ENCODE measurements at regions not wholly inside any gene's neighbourhood (a gene's known extent, or its start where the extent isn't known, plus 50 kb on each side); places are given as distances from the start of the nearest gene placed in this dataset.

DNA sequence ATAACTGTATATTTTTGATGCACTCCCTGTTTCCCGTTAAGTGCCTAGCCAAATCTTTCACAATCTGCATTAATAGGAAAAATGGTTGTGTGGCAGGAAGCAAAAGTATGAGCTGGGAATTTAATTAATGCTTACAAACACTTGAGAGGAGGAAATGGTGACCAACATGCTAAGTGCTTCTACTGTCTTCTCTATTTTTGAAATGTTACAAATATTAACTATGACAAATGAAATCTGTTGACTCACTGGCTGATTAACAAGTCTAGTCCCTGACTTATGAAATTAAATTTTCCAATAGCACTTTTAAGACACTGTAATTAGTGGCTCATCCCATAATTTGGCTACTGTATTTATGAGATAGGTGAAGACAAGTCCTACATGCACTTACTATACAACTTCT is 446.9 kb upstream of the DPPA4 start:
- no peak for DNase-seq (ENCODE audit: low spot score)
- CTCF ChIA-PET (ENCODE audit: unreplicated experiment) = no interaction called here
- H3K79me2 ChIP-seq (ENCODE audit: insufficient read depth, low read depth, low read length) = no peaks in the 10 kb centered on the region
- POLR2A ChIA-PET = no interaction called here
- no peak overlapping the region for H3K4me2 ChIP-seq (ENCODE audit: low read length)
- no peak overlapping the region for H2AFZ ChIP-seq (ENCODE audit: low read length)
- H3K36me3 ChIP-seq (ENCODE audit: insufficient read depth, low read length) = no peaks in the 10 kb centered on the region
- H4K20me1 ChIP-seq (ENCODE audit: insufficient read depth, low read length) = no peaks in the 10 kb centered on the region
- TF ChIP-seq, protein P1, sequence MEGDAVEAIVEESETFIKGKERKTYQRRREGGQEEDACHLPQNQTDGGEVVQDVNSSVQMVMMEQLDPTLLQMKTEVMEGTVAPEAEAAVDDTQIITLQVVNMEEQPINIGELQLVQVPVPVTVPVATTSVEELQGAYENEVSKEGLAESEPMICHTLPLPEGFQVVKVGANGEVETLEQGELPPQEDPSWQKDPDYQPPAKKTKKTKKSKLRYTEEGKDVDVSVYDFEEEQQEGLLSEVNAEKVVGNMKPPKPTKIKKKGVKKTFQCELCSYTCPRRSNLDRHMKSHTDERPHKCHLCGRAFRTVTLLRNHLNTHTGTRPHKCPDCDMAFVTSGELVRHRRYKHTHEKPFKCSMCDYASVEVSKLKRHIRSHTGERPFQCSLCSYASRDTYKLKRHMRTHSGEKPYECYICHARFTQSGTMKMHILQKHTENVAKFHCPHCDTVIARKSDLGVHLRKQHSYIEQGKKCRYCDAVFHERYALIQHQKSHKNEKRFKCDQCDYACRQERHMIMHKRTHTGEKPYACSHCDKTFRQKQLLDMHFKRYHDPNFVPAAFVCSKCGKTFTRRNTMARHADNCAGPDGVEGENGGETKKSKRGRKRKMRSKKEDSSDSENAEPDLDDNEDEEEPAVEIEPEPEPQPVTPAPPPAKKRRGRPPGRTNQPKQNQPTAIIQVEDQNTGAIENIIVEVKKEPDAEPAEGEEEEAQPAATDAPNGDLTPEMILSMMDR (conservative IDR thresholded peaks at IDR 0.05; ENCODE audit: low read length) = no peak
- TF ChIP-seq EZH2phosphoT487 (IDR thresholded peaks at IDR 0.05; ENCODE audit: borderline replicate concordance, low read depth, low read length) = no peak
- H3K27ac ChIP-seq (ENCODE audit: low read depth, low read length, poor library complexity, severe bottlenecking) = no peak overlapping the region
- H3K9me2 ChIP-seq (ENCODE audit: insufficient read depth, low read length) = no peaks in the 10 kb centered on the region
- intact Hi-C loops (cut with micrococcal nuclease; ENCODE audit: unreplicated experiment) = no loop called here
- no peaks in the 10 kb centered on the region for H3K4me1 ChIP-seq (ENCODE audit: insufficient read depth, low read length, poor library complexity, severe bottlenecking)
- no peaks in the 10 kb centered on the region for H3K9me3 ChIP-seq (ENCODE audit: low read length)
- H3K4me3 ChIP-seq (ENCODE audit: low read depth, low read length, poor library complexity, severe bottlenecking) = no peak overlapping the region
- BruUV-seq (replicated peaks) = no TSS peak

DNA sequence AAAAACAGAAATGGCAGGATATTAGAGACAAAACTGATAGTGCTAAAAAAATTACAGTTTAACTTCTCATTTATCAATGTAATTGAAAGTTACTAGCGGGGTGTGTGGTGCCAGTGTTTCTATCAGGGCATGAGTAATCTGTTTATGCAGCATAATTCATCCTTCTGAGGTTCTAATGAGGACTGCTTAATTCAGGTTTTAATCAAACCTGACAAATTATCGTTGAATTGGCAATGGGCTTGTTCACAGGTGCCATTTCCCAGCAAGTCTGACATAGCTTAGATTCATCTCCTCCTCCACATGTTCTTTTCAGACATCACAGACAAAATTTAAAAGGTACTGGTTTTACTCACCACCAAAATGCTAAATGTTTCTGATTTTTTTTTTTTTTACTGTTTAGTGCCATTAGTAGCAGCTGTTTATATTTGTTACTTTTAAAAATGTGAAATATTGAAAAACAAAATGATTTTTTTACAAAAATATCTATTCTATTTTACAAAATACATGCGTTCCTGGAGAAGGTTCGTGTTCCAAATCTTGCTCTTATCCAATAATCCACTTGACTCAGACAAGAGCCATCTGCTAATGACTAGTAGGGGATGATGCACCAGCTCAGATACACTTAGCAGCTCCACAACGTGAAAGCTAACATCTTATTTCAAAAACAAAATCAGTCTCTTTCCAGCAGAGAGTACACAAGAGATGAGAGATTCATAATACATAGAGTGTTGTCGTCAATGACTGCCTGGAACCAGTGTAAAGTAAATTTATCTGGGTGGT is 447.7 kb upstream of the DPPA4 start:
- no peak for DNase-seq (ENCODE audit: low spot score)
- Histone ChIP-seq H4K20me1 (ENCODE audit: insufficient read depth, low read length) (no peaks in the 10 kb centered on the region), H3K9me3 (ENCODE audit: low read length) (no peaks in the 10 kb centered on the region), H3K36me3 (ENCODE audit: insufficient read depth, low read length) (no peaks in the 10 kb centered on the region), H3K4me1 (ENCODE audit: insufficient read depth, low read length, poor library complexity, severe bottlenecking) (no peaks in the 10 kb centered on the region), H3K4me3 (ENCODE audit: low read depth, low read length, poor library complexity, severe bottlenecking) (no peak overlapping the region), H3K4me2 (ENCODE audit: low read length) (no peak overlapping the region), H3K27ac (ENCODE audit: low read depth, low read length, poor library complexity, severe bottlenecking) (no peak overlapping the region), H3K9me2 (ENCODE audit: insufficient read depth, low read length) (no peaks in the 10 kb centered on the region), H3K79me2 (ENCODE audit: insufficient read depth, low read depth, low read length) (no peaks in the 10 kb centered on the region), H2AFZ (ENCODE audit: low read length) (no peak overlapping the region)
- ChIA-PET POLR2A (interaction anchor here (0.6 kb wide), 1 partner anchor 44 kb away, joined by 4 read pairs; no protein-coding TSS in a partner anchor), CTCF (ENCODE audit: unreplicated experiment) (no interaction called here)
- intact Hi-C loops (cut with micrococcal nuclease; ENCODE audit: unreplicated experiment) = no loop called here
- TF ChIP-seq, protein P1 (conservative IDR thresholded peaks at IDR 0.05; ENCODE audit: low read length) = no peak
- no TSS peak for BruUV-seq (replicated peaks)

DNA sequence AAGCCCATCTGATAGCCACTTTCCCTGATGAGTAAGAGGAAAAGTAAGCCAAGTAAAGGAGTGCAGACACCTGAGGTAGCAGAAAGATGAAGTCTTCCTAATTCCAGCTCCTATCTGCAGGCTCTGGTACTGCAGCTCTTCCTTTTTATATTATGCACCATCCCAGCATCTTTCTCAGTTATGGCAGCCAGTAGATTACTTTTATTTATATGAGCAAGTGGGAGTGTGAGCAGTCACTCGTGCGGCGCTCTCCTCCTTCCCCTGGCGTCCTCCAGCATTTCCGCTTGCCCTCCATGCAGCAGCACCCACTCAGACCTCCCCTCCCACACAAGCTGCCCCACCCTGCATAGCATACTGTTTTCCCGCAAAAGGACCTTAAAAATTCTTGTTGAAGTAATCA is 465.9 kb upstream of the DPPA4 start:
- Histone ChIP-seq H3K4me2 (ENCODE audit: low read length) (no peak overlapping the region), H3K4me1 (ENCODE audit: insufficient read depth, low read length, poor library complexity, severe bottlenecking) (no peaks in the 10 kb centered on the region), H3K9me3 (ENCODE audit: low read length) (no peaks in the 10 kb centered on the region), H3K36me3 (ENCODE audit: insufficient read depth, low read length) (no peaks in the 10 kb centered on the region), H2AFZ (ENCODE audit: low read length) (no peak overlapping the region), H3K27ac (ENCODE audit: low read depth, low read length, poor library complexity, severe bottlenecking) (no peak overlapping the region), H3K79me2 (ENCODE audit: insufficient read depth, low read depth, low read length) (no peaks in the 10 kb centered on the region), H4K20me1 (ENCODE audit: insufficient read depth, low read length) (no peaks in the 10 kb centered on the region), H3K9me2 (ENCODE audit: insufficient read depth, low read length) (no peaks in the 10 kb centered on the region), H3K4me3 (ENCODE audit: low read depth, low read length, poor library complexity, severe bottlenecking) (no peak overlapping the region)
- TF ChIP-seq, protein P1 (conservative IDR thresholded peaks at IDR 0.05; ENCODE audit: low read length) = peak; percentile 34; the same call in 1 of the 2 replicates
- no peak for TF ChIP-seq EZH2phosphoT487 (IDR thresholded peaks at IDR 0.05; ENCODE audit: borderline replicate concordance, low read depth, low read length)
- ChIA-PET CTCF (ENCODE audit: unreplicated experiment) (no interaction called here), POLR2A (no interaction called here)
- intact Hi-C loops (cut with micrococcal nuclease; ENCODE audit: unreplicated experiment) = no loop called here
- DNase-seq (ENCODE audit: low spot score) = no peak
- no TSS peak for BruUV-seq (replicated peaks)
